SK-N-SH (cell line): ENCODE measurements at regions not wholly inside any gene's neighbourhood (a gene's known extent, or its start where the extent isn't known, plus 50 kb on each side); places are given as distances from the start of the nearest gene placed in this dataset.
"Not testable (repeated sequence)": the region's sequence is repeated elsewhere in the genome, so short reads cannot be mapped to it uniquely, and the experiment has no call there.

Experiments used
- CTCF ChIA-PET: fragments of 300-600, 350-600 bp; formaldehyde crosslinking; extraction: SDS; loops from one replicate; lab custom pipeline; 2021; lab: Yijun Ruan, JAX
- POLR2A ChIA-PET: fragments of 350-600 bp; sonication (Branson Sonifier 250); formaldehyde crosslinking; extraction: SDS; loops from one replicate; lab custom pipeline; 2020; ENCODE audit warnings: antibody characterized with exemption, inconsistent platforms; lab: Yijun Ruan, JAX
- DNase-seq: peaks from one replicate; pipeline ENCODE4 v3.0.0; 2012
- H2AFZ ChIP-seq: fragments of 200-600 bp; sonication (generic); 2 replicates; pipeline ENCODE4 v1.8.1; 2016; ENCODE audit warnings: antibody characterized with exemption, mild to moderate bottlenecking, low read depth
- H3F3A ChIP-seq: fragments of 200-600 bp; sonication (generic); replicated peaks from 2 replicates; pipeline ENCODE3; 2016; ENCODE audit warnings: antibody characterized with exemption, mild to moderate bottlenecking; ENCODE audit not compliant: insufficient read depth
- H3K27ac ChIP-seq, 2 experiments: fragments of 200-500 bp in 1 of 2; fragments of 200-600 bp in 1 of 2; sonication (Bioruptor generic) in 1 of 2; sonication (generic), shearing (Covaris generic) in 1 of 2; 2 replicates each; pipeline versions ENCODE4 v1.5.1 to v1.6.1; 2014 to 2016; ENCODE audit warnings: low read depth in 2 of 2, inconsistent platforms in 1 of 2, low read length in 1 of 2, mild to moderate bottlenecking in 1 of 2, mixed read lengths in 1 of 2
- H3K27me3 ChIP-seq: fragments of 200-600 bp; sonication (generic), shearing (Covaris generic); 2 replicates; pipeline ENCODE4 v1.6.1; 2016; ENCODE audit warnings: mixed run types; ENCODE audit not compliant: insufficient read depth
- H3K36me3 ChIP-seq, 2 experiments: fragments of 200-500 bp in 1 of 2; fragments of 200-600 bp in 1 of 2; sonication (Bioruptor generic) in 1 of 2; sonication (generic) in 1 of 2; replicated peaks in 1 of 2; 2 replicates each; pipeline versions ENCODE3 to v1.5.1; 2014 to 2016; ENCODE audit warnings: low read length in 1 of 2, mild to moderate bottlenecking in 1 of 2; ENCODE audit not compliant: insufficient read depth in 2 of 2, control insufficient read depth in 1 of 2
- H3K4me1 ChIP-seq, 2 experiments: fragments of 200-500 bp in 1 of 2; fragments of 200-600 bp in 1 of 2; sonication (Bioruptor generic) in 1 of 2; sonication (generic), shearing (Covaris generic) in 1 of 2; 2 replicates each; pipeline versions ENCODE4 v1.5.1 to v1.6.1; 2014 to 2016; ENCODE audit warnings: low read depth in 1 of 2, low read length in 1 of 2, mixed run types in 1 of 2; ENCODE audit not compliant: insufficient read depth in 2 of 2, control insufficient read depth in 1 of 2
- H3K4me2 ChIP-seq: fragments of 200-600 bp; sonication (generic), shearing (Covaris generic); 2 replicates; pipeline ENCODE4 v1.6.1; 2017; ENCODE audit warnings: mixed run types
- H3K4me3 ChIP-seq, 2 experiments: fragments of 200-500 bp in 1 of 2; fragments of 200-600 bp in 1 of 2; sonication (Bioruptor generic) in 1 of 2; sonication (generic), shearing (Covaris generic) in 1 of 2; 2 replicates each; pipeline versions ENCODE4 v1.5.1 to v1.8.1; 2014 to 2016; ENCODE audit warnings: low read depth in 2 of 2, inconsistent platforms in 1 of 2, low read length in 1 of 2, mild to moderate bottlenecking in 1 of 2, mixed read lengths in 1 of 2, moderate library complexity in 1 of 2
- H3K79me2 ChIP-seq: fragments of 200-600 bp; sonication (generic); 2 replicates; pipeline ENCODE4 v1.8.1; 2017; ENCODE audit warnings: mild to moderate bottlenecking; ENCODE audit not compliant: insufficient read depth
- H3K9ac ChIP-seq: fragments of 200-600 bp; sonication (generic); 2 replicates; pipeline ENCODE4 v1.6.1; 2017; ENCODE audit warnings: mixed run types
- H3K9me2 ChIP-seq: fragments of 200-600 bp; sonication (generic); 2 replicates; pipeline ENCODE4 v1.6.1; 2017; ENCODE audit warnings: mixed run types
- H3K9me3 ChIP-seq: fragments of 200-600 bp; sonication (generic); 2 replicates; pipeline ENCODE4 v1.6.1; 2017; ENCODE audit warnings: mixed run types, mild to moderate bottlenecking, moderate library complexity
- H4K20me1 ChIP-seq: fragments of 200-600 bp; sonication (generic); 2 replicates; pipeline ENCODE4 v1.6.1; 2017; ENCODE audit warnings: mild to moderate bottlenecking, mixed run types; ENCODE audit not compliant: insufficient read depth
- EP300 ChIP-seq, 2 experiments: IDR thresholded peaks; 2 replicates each; pipeline versions ENCODE4 v1.4.0 to v1.6.1; 2012; ENCODE audit warnings: borderline replicate concordance in 1 of 2, low read depth in 1 of 2, low read length in 1 of 2
- EZH2phosphoT487 ChIP-seq: fragments of 200-600 bp; sonication (generic); IDR thresholded peaks from 2 replicates; pipeline ENCODE4 v1.6.1; 2017; ENCODE audit warnings: low read depth, mixed run types, mild to moderate bottlenecking, antibody characterized with exemption, moderate library complexity, borderline replicate concordance
- FOXM1 ChIP-seq: IDR thresholded peaks from 2 replicates; pipeline ENCODE4 v1.4.0; 2012; ENCODE audit warnings: low read depth, mild to moderate bottlenecking
- GABPA ChIP-seq: IDR thresholded peaks from 2 replicates; pipeline ENCODE4 v1.4.0; 2012; ENCODE audit warnings: low read depth, mild to moderate bottlenecking
- IRF3 ChIP-seq: fragments of 150-350 bp; IDR thresholded peaks from 2 replicates; pipeline ENCODE4 v1.6.1; 2016; ENCODE audit warnings: mild to moderate bottlenecking, low read depth, low read length
- JUND ChIP-seq: IDR thresholded peaks from 2 replicates; pipeline ENCODE4 v1.4.0; 2012
- NFIC ChIP-seq: IDR thresholded peaks from 2 replicates; pipeline ENCODE4 v1.4.0; 2012; ENCODE audit warnings: borderline replicate concordance
- POLR2AphosphoS5 ChIP-seq: IDR thresholded peaks from 2 replicates; pipeline ENCODE4 v1.6.1; 2012; ENCODE audit warnings: low read depth, low read length
- RAD21 ChIP-seq: IDR thresholded peaks from 2 replicates; pipeline ENCODE4 v1.6.1; 2012; ENCODE audit warnings: mild to moderate bottlenecking, low read length
- RXRA ChIP-seq: IDR thresholded peaks from 2 replicates; pipeline ENCODE4 v1.4.0; 2012; ENCODE audit warnings: low read depth, mild to moderate bottlenecking, borderline replicate concordance
- SIN3A ChIP-seq: IDR thresholded peaks from 2 replicates; pipeline ENCODE4 v1.6.1; 2012; ENCODE audit warnings: low read depth, mild to moderate bottlenecking, low read length, moderate library complexity, borderline replicate concordance
- TAF1 ChIP-seq: IDR thresholded peaks from 2 replicates; pipeline ENCODE4 v1.6.1; 2012; ENCODE audit warnings: low read depth, mild to moderate bottlenecking, low read length, moderate library complexity, borderline replicate concordance
- TEAD4 ChIP-seq: IDR thresholded peaks from 2 replicates; pipeline ENCODE4 v1.4.0; 2012; ENCODE audit warnings: mild to moderate bottlenecking, borderline replicate concordance; ENCODE audit not compliant: insufficient read depth
- USF1 ChIP-seq: IDR thresholded peaks from 2 replicates; pipeline ENCODE4 v1.4.0; 2012; ENCODE audit warnings: low read depth, borderline replicate concordance
- YY1 ChIP-seq: IDR thresholded peaks from 2 replicates; pipeline ENCODE4 v1.4.0; 2012; ENCODE audit warnings: low read depth, mild to moderate bottlenecking
- ZBTB33 ChIP-seq: IDR thresholded peaks from 2 replicates; pipeline ENCODE4 v1.4.0; 2012; ENCODE audit warnings: low read depth, borderline replicate concordance
- WGBS: methylation state at CpG from one replicate; pipeline ENCODE4 v1.1.6; 2017; ENCODE audit warnings: low lambda C conversion rate; 5-methylcytosine and 5-hydroxymethylcytosine counted together
- TF ChIP-seq, protein P1 (sequence below): IDR thresholded peaks from 2 replicates; pipeline ENCODE4; 2012
- TF ChIP-seq, protein P2 (sequence below): IDR thresholded peaks from 2 replicates; pipeline ENCODE4 v1.6.1; 2012; ENCODE audit warnings: mild to moderate bottlenecking, low read depth, low read length, moderate library complexity

DNA sequence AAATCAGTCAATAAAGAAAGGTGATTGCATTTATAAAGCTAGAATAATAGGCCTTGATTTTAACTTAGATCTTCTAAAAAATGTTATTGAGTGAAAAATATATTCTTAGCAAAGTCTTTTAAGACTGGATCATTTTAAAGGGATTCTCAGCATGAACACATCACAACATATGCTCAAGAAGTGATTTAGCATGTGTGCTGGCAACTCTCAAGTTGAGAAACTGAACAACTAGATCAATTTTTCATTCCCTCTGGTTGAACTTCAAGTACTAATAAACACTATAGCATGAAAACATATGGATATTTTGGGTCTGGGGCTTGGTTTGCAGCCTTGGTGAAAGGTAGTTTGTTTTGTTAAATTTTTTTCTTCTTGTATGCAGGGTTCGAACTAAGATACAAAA, 107.8 kb upstream of the PNPT1 start:
- TF ChIP-seq JUND, result no peak
- no peak for TF ChIP-seq YY1
- TF ChIP-seq FOXM1, result no peak
- no peak for TF ChIP-seq IRF3
- TF ChIP-seq, protein P1, sequence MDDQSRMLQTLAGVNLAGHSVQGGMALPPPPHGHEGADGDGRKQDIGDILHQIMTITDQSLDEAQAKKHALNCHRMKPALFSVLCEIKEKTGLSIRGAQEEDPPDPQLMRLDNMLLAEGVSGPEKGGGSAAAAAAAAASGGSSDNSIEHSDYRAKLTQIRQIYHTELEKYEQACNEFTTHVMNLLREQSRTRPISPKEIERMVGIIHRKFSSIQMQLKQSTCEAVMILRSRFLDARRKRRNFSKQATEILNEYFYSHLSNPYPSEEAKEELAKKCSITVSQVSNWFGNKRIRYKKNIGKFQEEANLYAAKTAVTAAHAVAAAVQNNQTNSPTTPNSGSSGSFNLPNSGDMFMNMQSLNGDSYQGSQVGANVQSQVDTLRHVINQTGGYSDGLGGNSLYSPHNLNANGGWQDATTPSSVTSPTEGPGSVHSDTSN, result no peak
- no peak for TF ChIP-seq SIN3A
- no peak for TF ChIP-seq ZBTB33
- no peak for TF ChIP-seq TAF1
- no peak for TF ChIP-seq POLR2AphosphoS5
- no peak for TF ChIP-seq TEAD4
- TF ChIP-seq EP300 (IDR thresholded peaks at IDR 0.05; ENCODE audit: borderline replicate concordance in 1 of 2, low read depth in 1 of 2, low read length in 1 of 2), result no peak
- TF ChIP-seq NFIC, result no peak
- TF ChIP-seq RAD21, result no peak
- no peak for TF ChIP-seq GABPA
- no peak for TF ChIP-seq EZH2phosphoT487
- no peak for TF ChIP-seq USF1
- TF ChIP-seq, protein P2, sequence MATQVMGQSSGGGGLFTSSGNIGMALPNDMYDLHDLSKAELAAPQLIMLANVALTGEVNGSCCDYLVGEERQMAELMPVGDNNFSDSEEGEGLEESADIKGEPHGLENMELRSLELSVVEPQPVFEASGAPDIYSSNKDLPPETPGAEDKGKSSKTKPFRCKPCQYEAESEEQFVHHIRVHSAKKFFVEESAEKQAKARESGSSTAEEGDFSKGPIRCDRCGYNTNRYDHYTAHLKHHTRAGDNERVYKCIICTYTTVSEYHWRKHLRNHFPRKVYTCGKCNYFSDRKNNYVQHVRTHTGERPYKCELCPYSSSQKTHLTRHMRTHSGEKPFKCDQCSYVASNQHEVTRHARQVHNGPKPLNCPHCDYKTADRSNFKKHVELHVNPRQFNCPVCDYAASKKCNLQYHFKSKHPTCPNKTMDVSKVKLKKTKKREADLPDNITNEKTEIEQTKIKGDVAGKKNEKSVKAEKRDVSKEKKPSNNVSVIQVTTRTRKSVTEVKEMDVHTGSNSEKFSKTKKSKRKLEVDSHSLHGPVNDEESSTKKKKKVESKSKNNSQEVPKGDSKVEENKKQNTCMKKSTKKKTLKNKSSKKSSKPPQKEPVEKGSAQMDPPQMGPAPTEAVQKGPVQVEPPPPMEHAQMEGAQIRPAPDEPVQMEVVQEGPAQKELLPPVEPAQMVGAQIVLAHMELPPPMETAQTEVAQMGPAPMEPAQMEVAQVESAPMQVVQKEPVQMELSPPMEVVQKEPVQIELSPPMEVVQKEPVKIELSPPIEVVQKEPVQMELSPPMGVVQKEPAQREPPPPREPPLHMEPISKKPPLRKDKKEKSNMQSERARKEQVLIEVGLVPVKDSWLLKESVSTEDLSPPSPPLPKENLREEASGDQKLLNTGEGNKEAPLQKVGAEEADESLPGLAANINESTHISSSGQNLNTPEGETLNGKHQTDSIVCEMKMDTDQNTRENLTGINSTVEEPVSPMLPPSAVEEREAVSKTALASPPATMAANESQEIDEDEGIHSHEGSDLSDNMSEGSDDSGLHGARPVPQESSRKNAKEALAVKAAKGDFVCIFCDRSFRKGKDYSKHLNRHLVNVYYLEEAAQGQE, result no peak
- TF ChIP-seq RXRA, result no peak
- ChIA-PET POLR2A (no interaction called here), CTCF (interaction anchor here (0.9 to 1.0 kb wide), 3 partner anchors 30 to 80 kb away, joined by 4 read pairs; no protein-coding TSS in a partner anchor)
- Histone ChIP-seq H3K4me1 (no peaks in the 10 kb centered on the region), H3K27ac (no peak overlapping the region), H3K9ac (no peak overlapping the region), H2AFZ (peak overlapping the region; percentile 50; the same call in 1 of the 2 replicates), H3K9me2 (no peaks in the 10 kb centered on the region), H3K27me3 (no peaks in the 10 kb centered on the region), H3K4me3 (no peak overlapping the region), H3K36me3 (no peaks in the 10 kb centered on the region), H3K4me2 (no peak overlapping the region), H4K20me1 (no peaks in the 10 kb centered on the region), H3F3A (no peaks in the 10 kb centered on the region), H3K79me2 (no peaks in the 10 kb centered on the region), H3K9me3 (no peaks in the 10 kb centered on the region)
- no peak for DNase-seq
- 41% methylated on average over 1 of the region's 1 CpG for WGBS

GRCh38 chr2:55799624-55800023, 106.0 kb upstream of the PNPT1 start:
- CTCF ChIA-PET, H4K20me1 ChIP-seq, H3K4me3 ChIP-seq, H3K9ac ChIP-seq, H3K9me2 ChIP-seq, H2AFZ ChIP-seq, H3K4me1 ChIP-seq, H3K27me3 ChIP-seq, DNase-seq, H3K9me3 ChIP-seq, H3K4me2 ChIP-seq, H3F3A ChIP-seq, H3K36me3 ChIP-seq, POLR2A ChIA-PET, H3K79me2 ChIP-seq, H3K27ac ChIP-seq: not testable (repeated sequence)
- 89% methylated on average over 14 of the region's 14 CpGs for WGBS
